IMR-90 (cell line): ENCODE measurements at regions not wholly inside any gene's neighbourhood (a gene's known extent, or its start where the extent isn't known, plus 50 kb on each side); places are given as distances from the start of the nearest gene placed in this dataset.

Experiments
- ATAC-seq: fragments of 200-7000 bp; cut with Tn5 transposase; 2 replicates; pipeline ENCODE4 v1.9.1; 2020; ENCODE audit warnings: low read depth, mild to moderate bottlenecking, moderate library complexity
- BruUV-seq: library from RNA; stranded (reverse); fragments of 400-500 nt; replicated peaks from 2 replicates; lab custom pipeline; 2021; lab: Mats Ljungman, UMichigan
- CTCF ChIA-PET: fragments of 300-600 bp; formaldehyde crosslinking; extraction: SDS; loops from one replicate; lab custom pipeline; 2021; ENCODE audit warnings: antibody characterized with exemption; lab: Yijun Ruan, JAX
- POLR2A ChIA-PET: fragments of 300-600 bp; sonication (Branson Sonifier 250); formaldehyde crosslinking; loops from one replicate; lab custom pipeline; 2022; ENCODE audit warnings: antibody characterized with exemption; ENCODE audit not compliant: unreplicated experiment; lab: Charles Lee
- DNase-seq: peaks from one replicate; pipeline ENCODE4 v3.0.0; 2013
- H2AFZ ChIP-seq: replicated peaks from 2 replicates; pipeline ENCODE3; 2013; ENCODE audit warnings: low read length, mild to moderate bottlenecking; ENCODE audit not compliant: poor library complexity
- H2AK5ac ChIP-seq: 2 replicates; pipeline ENCODE4 v1.6.1; 2013; ENCODE audit warnings: low read depth, low read length, inconsistent platforms
- H2AK9ac ChIP-seq: replicated peaks from 2 replicates; pipeline ENCODE3; 2013; ENCODE audit warnings: mild to moderate bottlenecking, low read depth, low read length, moderate library complexity; ENCODE audit not compliant: poor library complexity
- H2BK120ac ChIP-seq: 2 replicates; pipeline ENCODE4 v1.6.1; 2013; ENCODE audit warnings: low read depth, low read length, inconsistent platforms
- H2BK15ac ChIP-seq: 3 replicates; pipeline ENCODE4 v1.6.1; 2013; ENCODE audit warnings: low read depth, low read length, inconsistent platforms
- H2BK20ac ChIP-seq: 2 replicates; pipeline ENCODE4 v1.6.1; 2013; ENCODE audit warnings: low read depth, mild to moderate bottlenecking, inconsistent platforms, low read length, moderate library complexity
- H2BK5ac ChIP-seq: 2 replicates; pipeline ENCODE4 v1.6.1; 2013; ENCODE audit warnings: mild to moderate bottlenecking, low read depth, low read length, inconsistent platforms; ENCODE audit not compliant: poor library complexity, severe bottlenecking
- H3K14ac ChIP-seq: replicated peaks from 2 replicates; pipeline ENCODE4 v1.6.1; 2013; ENCODE audit warnings: low read depth, low read length, inconsistent platforms
- H3K18ac ChIP-seq: 2 replicates; pipeline ENCODE4 v1.6.1; 2013; ENCODE audit warnings: low read depth, low read length, control low read depth
- H3K23ac ChIP-seq: 2 replicates; pipeline ENCODE4 v1.6.1; 2013; ENCODE audit warnings: low read depth, low read length, inconsistent platforms
- H3K27ac ChIP-seq: 2 replicates; pipeline ENCODE4 v1.5.1; 2013; ENCODE audit warnings: mild to moderate bottlenecking, control low read depth, low read length; ENCODE audit not compliant: insufficient read depth
- H3K27me3 ChIP-seq: 2 replicates; pipeline ENCODE4 v1.6.1; 2013; ENCODE audit warnings: low read length; ENCODE audit not compliant: control insufficient read depth, insufficient read depth
- H3K36me3 ChIP-seq: 2 replicates; pipeline ENCODE4 v1.6.1; 2013; ENCODE audit warnings: low read length, mixed read lengths; ENCODE audit not compliant: control insufficient read depth, insufficient read depth
- H3K4ac ChIP-seq: 2 replicates; pipeline ENCODE4 v1.6.1; 2013; ENCODE audit warnings: low read depth, low read length, inconsistent platforms
- H3K4me1 ChIP-seq: 2 replicates; pipeline ENCODE4 v1.6.1; 2013; ENCODE audit warnings: low read length, mixed read lengths; ENCODE audit not compliant: control insufficient read depth, insufficient read depth
- H3K4me2 ChIP-seq: 2 replicates; pipeline ENCODE4 v1.6.1; 2013; ENCODE audit warnings: low read depth, mild to moderate bottlenecking, control low read depth, low read length, moderate library complexity
- H3K4me3 ChIP-seq: 2 replicates; pipeline ENCODE4 v1.5.1; 2013; ENCODE audit warnings: low read depth, mild to moderate bottlenecking, control low read depth, low read length, moderate library complexity; ENCODE audit not compliant: insufficient read depth
- H3K56ac ChIP-seq: 2 replicates; pipeline ENCODE4 v1.6.1; 2013; ENCODE audit warnings: low read length, inconsistent platforms; ENCODE audit not compliant: insufficient read depth; ENCODE audit errors: extremely low read depth
- H3K79me1 ChIP-seq, 2 experiments: 2 replicates each; pipeline ENCODE4 v1.6.1; 2013; ENCODE audit warnings: low read length in 2 of 2, inconsistent platforms in 1 of 2, low read depth in 1 of 2
- H3K9ac ChIP-seq: 2 replicates; pipeline ENCODE4 v1.6.1; 2013; ENCODE audit warnings: low read depth, low read length, control low read depth
- H3K9me1 ChIP-seq: 2 replicates; pipeline ENCODE4 v1.6.1; 2013; ENCODE audit warnings: low read length, inconsistent platforms; ENCODE audit not compliant: insufficient read depth
- H3K9me3 ChIP-seq: 2 replicates; pipeline ENCODE4 v1.6.1; 2013; ENCODE audit warnings: low read length; ENCODE audit not compliant: control insufficient read depth, insufficient read depth
- H4K20me1 ChIP-seq: 2 replicates; pipeline ENCODE4 v1.6.1; 2013; ENCODE audit warnings: low read length, inconsistent platforms; ENCODE audit not compliant: insufficient read depth
- H4K5ac ChIP-seq: 2 replicates; pipeline ENCODE4 v1.6.1; 2013; ENCODE audit warnings: mild to moderate bottlenecking, low read depth, low read length, control low read depth
- H4K8ac ChIP-seq, 2 experiments: 2 replicates each; pipeline ENCODE4 v1.6.1; 2013; ENCODE audit warnings: low read depth in 2 of 2, low read length in 2 of 2, control low read depth in 1 of 2, inconsistent platforms in 1 of 2
- H4K91ac ChIP-seq: 2 replicates; pipeline ENCODE4 v1.6.1; 2013; ENCODE audit warnings: low read depth, low read length, inconsistent platforms; ENCODE audit not compliant: insufficient read depth
- CHD1 ChIP-seq: IDR thresholded peaks from 2 replicates; pipeline ENCODE4 v1.6.1; 2012; ENCODE audit warnings: low read depth, low read length, improper control_type of control experiment
- FOS ChIP-seq: fragments of 150-350 bp; IDR thresholded peaks from 2 replicates; pipeline ENCODE4 v1.6.1; 2016; ENCODE audit warnings: low read depth, low read length
- MAZ ChIP-seq: IDR thresholded peaks from 2 replicates; pipeline ENCODE4 v1.6.1; 2012; ENCODE audit warnings: low read depth, mild to moderate bottlenecking, low read length, improper control_type of control experiment, moderate library complexity, borderline replicate concordance
- POLR2A ChIP-seq: IDR thresholded peaks from 2 replicates; pipeline ENCODE4 v1.6.1; 2012; ENCODE audit warnings: mild to moderate bottlenecking, low read depth, low read length
- RCOR1 ChIP-seq: IDR thresholded peaks from 2 replicates; pipeline ENCODE4 v1.6.1; 2012; ENCODE audit warnings: mild to moderate bottlenecking, low read length, improper control_type of control experiment; ENCODE audit not compliant: insufficient replicate concordance
- WGBS, 2 experiments: methylation state at CpG; one replicate each; pipeline versions ENCODE4 v1.1.5 to v1.1.7; 2013; ENCODE audit warnings: missing lambda C conversion rate in 2 of 2; ENCODE audit not compliant: insufficient read length in 1 of 2; ENCODE audit errors: extremely low coverage in 2 of 2; 5-methylcytosine and 5-hydroxymethylcytosine counted together
- dilution Hi-C: fragments of 300-500 bp; cut with HindIII; formaldehyde crosslinking; loops from one replicate; pipeline ENCODE4 v1.14.3; 2018; ENCODE audit warnings: low sequenced_read_pairs; ENCODE audit not compliant: unreplicated experiment
- in situ Hi-C: fragments of 300-500 bp; cut with MboI; formaldehyde crosslinking; loops from 3 replicates; pipeline ENCODE4 v1.14.3; 2019; ENCODE audit warnings: low sequenced_read_pairs, inconsistent platforms, mixed read lengths
- intact Hi-C: fragments of 100-400 bp; cut with micrococcal nuclease; formaldehyde crosslinking; loops from 2 replicates; pipeline ENCODE4 v1.10.0; 2022

- Histone ChIP-seq H3K18ac (no peak overlapping the region), H3K4me2 (no peak overlapping the region), H3K36me3 (no peaks in the 10 kb centered on the region), H2AFZ (no peak overlapping the region), H3K4ac (no peak overlapping the region), H4K8ac (no peak overlapping the region), H3K27me3 (no peaks in the 10 kb centered on the region), H2BK15ac (no peak overlapping the region), H2BK5ac (no peak overlapping the region), H2AK9ac (no peak overlapping the region), H2AK5ac (no peak overlapping the region), H3K79me1 (no peaks in the 10 kb centered on the region), H4K20me1 (no peaks in the 10 kb centered on the region), H3K14ac (no peak overlapping the region), H3K9me1 (no peaks in the 10 kb centered on the region), H3K9ac (no peak overlapping the region), H2BK120ac (no peak overlapping the region), H3K27ac (no peak overlapping the region), H4K91ac (no peak overlapping the region), H3K9me3 (no peaks in the 10 kb centered on the region), H3K4me1 (no peaks in the 10 kb centered on the region), H3K4me3 (no peak overlapping the region), H3K56ac (no peak overlapping the region), H2BK20ac (no peak overlapping the region), H4K5ac (no peak overlapping the region), H3K23ac (no peak overlapping the region)
- in situ Hi-C loops = loop anchor here (25.0 kb wide), 1 partner anchor 96 kb away; no protein-coding TSS in a partner anchor
- intact Hi-C loops = no loop called here
- WGBS, 2 experiments = no CpG with 5 or more reads among the region's 3 CpGs
- ChIA-PET POLR2A (no interaction called here), CTCF (no interaction called here)
- BruUV-seq = no TSS peak
- dilution Hi-C loops = no loop called here
- no peak for DNase-seq
- no peak for TF ChIP-seq POLR2A
- TF ChIP-seq FOS = no peak
- no peak for TF ChIP-seq CHD1
- no peak for TF ChIP-seq RCOR1
- no peak for TF ChIP-seq MAZ
- ATAC-seq = no peak
These were observed 160.8 kb upstream of the GPR149 start for GRCh38 chr3:154590675-154591384.
